ENCODE measurements at regions not wholly inside any gene's neighbourhood (a gene's known extent, or its start where the extent isn't known, plus 50 kb on each side); places are given as distances from the start of the nearest gene placed in this dataset.

- H3K9me3 ChIP-seq, result peaks cover 0 to 10% (median 2%) of the 10 kb centered on the region in 8 donors
- no peak overlapping the region for H3K4me3 ChIP-seq
- no peaks in the 10 kb centered on the region for H3K4me1 ChIP-seq
- DNase-seq, result no peak
- no peaks in the 10 kb centered on the region for H3K27me3 ChIP-seq (replicated peaks in 1 of 7)
- intact Hi-C loops (cut with DNase I; ENCODE audit: low total_unique reads), result no loop called here
- WGBS, 5 donors, result 90 to 97% (median 94%) methylated on average over 5 of the region's 5 CpGs
- H3K36me3 ChIP-seq, result no peaks in the 10 kb centered on the region
- TF ChIP-seq POLR2A (IDR thresholded peaks at IDR 0.05), result no peak
- TF ChIP-seq, protein P1, sequence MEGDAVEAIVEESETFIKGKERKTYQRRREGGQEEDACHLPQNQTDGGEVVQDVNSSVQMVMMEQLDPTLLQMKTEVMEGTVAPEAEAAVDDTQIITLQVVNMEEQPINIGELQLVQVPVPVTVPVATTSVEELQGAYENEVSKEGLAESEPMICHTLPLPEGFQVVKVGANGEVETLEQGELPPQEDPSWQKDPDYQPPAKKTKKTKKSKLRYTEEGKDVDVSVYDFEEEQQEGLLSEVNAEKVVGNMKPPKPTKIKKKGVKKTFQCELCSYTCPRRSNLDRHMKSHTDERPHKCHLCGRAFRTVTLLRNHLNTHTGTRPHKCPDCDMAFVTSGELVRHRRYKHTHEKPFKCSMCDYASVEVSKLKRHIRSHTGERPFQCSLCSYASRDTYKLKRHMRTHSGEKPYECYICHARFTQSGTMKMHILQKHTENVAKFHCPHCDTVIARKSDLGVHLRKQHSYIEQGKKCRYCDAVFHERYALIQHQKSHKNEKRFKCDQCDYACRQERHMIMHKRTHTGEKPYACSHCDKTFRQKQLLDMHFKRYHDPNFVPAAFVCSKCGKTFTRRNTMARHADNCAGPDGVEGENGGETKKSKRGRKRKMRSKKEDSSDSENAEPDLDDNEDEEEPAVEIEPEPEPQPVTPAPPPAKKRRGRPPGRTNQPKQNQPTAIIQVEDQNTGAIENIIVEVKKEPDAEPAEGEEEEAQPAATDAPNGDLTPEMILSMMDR (IDR thresholded peaks at IDR 0.05 in 8 of 11, conservative IDR thresholded peaks at IDR 0.05 in 3 of 11), result no peak
- no peak for TF ChIP-seq POLR2AphosphoS5 (IDR thresholded peaks at IDR 0.05)
- no peak overlapping the region for H3K27ac ChIP-seq
Measured at GRCh38 chr13:34777914-34778303, 164.2 kb upstream of the NBEA start.

DNA sequence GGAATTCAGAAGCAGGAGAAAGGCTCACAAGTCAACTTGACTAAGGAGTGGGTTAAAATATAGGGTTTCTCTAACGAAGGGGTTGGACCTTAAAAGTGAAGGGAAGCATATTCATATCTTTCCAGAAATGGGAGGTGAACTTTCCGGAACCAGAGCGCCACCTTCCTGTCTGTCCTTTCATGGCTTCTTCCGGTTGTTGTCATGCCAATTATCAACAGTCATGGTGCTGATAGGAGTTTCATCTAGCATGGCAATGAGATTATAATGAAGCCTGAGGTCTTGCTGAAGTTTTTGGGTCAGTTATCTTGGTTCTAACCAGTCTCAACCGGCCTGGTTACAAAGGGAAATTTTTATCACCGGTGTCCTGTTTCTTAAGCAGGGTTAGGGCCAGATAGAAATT is 162.9 kb upstream of the NBEA start:
- no peaks in the 10 kb centered on the region for H3K27me3 ChIP-seq (replicated peaks in 1 of 7)
- no peak overlapping the region for H3K4me3 ChIP-seq
- 54 to 70% (median 61%) methylated on average over 6 of the region's 6 CpGs for WGBS, 5 donors
- H3K9me3 ChIP-seq, result peaks cover 0 to 21% (median 4%) of the 10 kb centered on the region in 8 donors
- H3K27ac ChIP-seq, result no peak overlapping the region
- no peaks in the 10 kb centered on the region for H3K36me3 ChIP-seq
- TF ChIP-seq POLR2A (IDR thresholded peaks at IDR 0.05), result no peak
- TF ChIP-seq, protein P1 (IDR thresholded peaks at IDR 0.05 in 8 of 11, conservative IDR thresholded peaks at IDR 0.05 in 3 of 11), result no peak
- TF ChIP-seq POLR2AphosphoS5 (IDR thresholded peaks at IDR 0.05), result no peak
- H3K4me1 ChIP-seq, result no peaks in the 10 kb centered on the region
- intact Hi-C loops (cut with DNase I; ENCODE audit: low total_unique reads), result no loop called here
- no peak for DNase-seq

GRCh38 chr13:34793301-34793700 is 148.8 kb upstream of the NBEA start:
- Histone ChIP-seq H3K9me3 (peaks cover 0 to 51% (median 26%) of the 10 kb centered on the region in 8 donors), H3K36me3 (no peaks in the 10 kb centered on the region), H3K4me3 (no peak overlapping the region), H3K27me3 (replicated peaks in 1 of 7) (no peaks in the 10 kb centered on the region), H3K27ac (no peak overlapping the region), H3K4me1 (no peaks in the 10 kb centered on the region)
- whole genome bisulfite sequencing, 5 donors, result 77 to 90% (median 81%) methylated on average over 2 of the region's 2 CpGs
- no peak for DNase-seq
- no peak for TF ChIP-seq POLR2AphosphoS5 (IDR thresholded peaks at IDR 0.05)
- TF ChIP-seq, protein P1 (IDR thresholded peaks at IDR 0.05 in 8 of 11, conservative IDR thresholded peaks at IDR 0.05 in 3 of 11), result no peak
- no peak for TF ChIP-seq POLR2A (IDR thresholded peaks at IDR 0.05)
- intact Hi-C loops (cut with DNase I; ENCODE audit: low total_unique reads), result no loop called here

DNA sequence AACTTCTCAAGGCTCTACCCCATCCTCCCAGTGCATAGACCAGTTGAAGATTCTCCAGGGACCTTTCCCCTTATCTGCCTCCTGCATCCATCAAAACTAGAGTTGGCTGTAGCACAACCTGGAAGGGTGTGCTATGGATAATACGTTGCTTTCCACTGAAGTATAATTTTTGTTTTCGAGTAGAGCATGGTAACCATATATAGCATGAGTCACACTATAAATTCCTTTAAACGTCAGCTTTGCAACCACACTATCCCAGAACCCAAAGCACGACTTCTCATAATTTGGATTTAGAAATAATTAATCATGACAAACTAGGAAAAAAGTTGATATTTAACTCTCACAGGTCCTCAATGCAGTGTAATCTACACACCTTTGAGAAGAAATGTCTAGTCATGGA is 138.3 kb upstream of the NBEA start:
- no peak for DNase-seq
- intact Hi-C loops (cut with DNase I; ENCODE audit: low total_unique reads), result no loop called here
- Histone ChIP-seq H3K36me3 (no peaks in the 10 kb centered on the region), H3K27me3 (replicated peaks in 1 of 7) (no peaks in the 10 kb centered on the region), H3K4me1 (no peaks in the 10 kb centered on the region), H3K4me3 (no peak overlapping the region), H3K9me3 (no peaks in the 10 kb centered on the region), H3K27ac (no peak overlapping the region)
- TF ChIP-seq POLR2AphosphoS5 (IDR thresholded peaks at IDR 0.05), result no peak
- TF ChIP-seq POLR2A (IDR thresholded peaks at IDR 0.05), result no peak
- TF ChIP-seq, protein P1 (IDR thresholded peaks at IDR 0.05 in 8 of 11, conservative IDR thresholded peaks at IDR 0.05 in 3 of 11), result no peak
- WGBS, 5 donors, result 78 to 87% (median 87%) methylated on average over 4 of the region's 4 CpGs

Data from spleen (tissue), 11 donors.